Nephron (organoid): ENCODE measurements at regions not wholly inside any gene's neighbourhood (a gene's known extent, or its start where the extent isn't known, plus 50 kb on each side); places are given as distances from the start of the nearest gene placed in this dataset.

Experiments
- H3K27ac Mint-ChIP-seq, 3 experiments: 2 replicates each; pipeline ENCODE4 v1.8.0; 2020; ENCODE audit warnings: mixed read lengths in 3 of 3, mild to moderate bottlenecking in 2 of 3, moderate library complexity in 1 of 3
- H3K27me3 Mint-ChIP-seq: 2 replicates; pipeline ENCODE4 v1.8.0; 2021; ENCODE audit warnings: low read depth, mild to moderate bottlenecking, moderate library complexity, mixed read lengths
- H3K36me3 Mint-ChIP-seq: 2 replicates; pipeline ENCODE4 v1.8.0; 2020; ENCODE audit warnings: low read depth, mixed read lengths
- H3K4me1 Mint-ChIP-seq: 2 replicates; pipeline ENCODE4 v1.8.0; 2020; ENCODE audit warnings: mixed read lengths
- H3K4me3 Mint-ChIP-seq, 3 experiments: 2 replicates each; pipeline ENCODE4 v1.8.0; 2020; ENCODE audit warnings: mild to moderate bottlenecking in 3 of 3, mixed read lengths in 3 of 3, moderate library complexity in 2 of 3
- H3K9me3 Mint-ChIP-seq: 2 replicates; pipeline ENCODE4 v1.8.0; 2020; ENCODE audit warnings: mixed read lengths
- TF ChIP-seq, protein P1 (sequence below), 3 experiments: fragments of 200-600 bp; sonication (generic); IDR thresholded peaks; one replicate each; pipeline ENCODE4 v1.5.0; 2021; ENCODE audit warnings: antibody characterized with exemption in 3 of 3; ENCODE audit not compliant: unreplicated experiment in 3 of 3

DNA sequence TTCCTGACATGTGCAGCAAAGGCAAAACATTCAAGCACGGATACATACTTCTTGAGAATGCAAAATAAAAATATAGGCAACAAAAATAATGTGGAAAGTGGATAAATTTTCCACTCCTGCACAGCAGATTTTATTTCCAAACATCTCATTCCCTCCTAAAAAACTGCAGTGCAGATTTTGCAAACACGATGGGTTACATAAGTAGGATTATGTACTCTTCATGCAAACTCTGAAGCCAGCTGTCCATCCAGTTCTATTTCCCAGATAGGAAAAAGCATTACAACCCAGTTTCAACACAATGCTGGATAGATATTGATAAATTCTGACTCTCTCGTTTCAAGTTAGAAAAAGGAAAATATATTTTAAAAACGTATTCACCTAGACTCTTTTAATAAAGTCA lies 52.7 kb upstream of the CCNG1 start:
- Mint-ChIP-seq H3K4me3 (no peak overlapping the region), H3K4me1 (no peaks in the 10 kb centered on the region), H3K27ac (no peak overlapping the region), H3K36me3 (no peaks in the 10 kb centered on the region), H3K27me3 (no peaks in the 10 kb centered on the region), H3K9me3 (peaks cover 2% of the 10 kb centered on the region)
- TF ChIP-seq, protein P1, sequence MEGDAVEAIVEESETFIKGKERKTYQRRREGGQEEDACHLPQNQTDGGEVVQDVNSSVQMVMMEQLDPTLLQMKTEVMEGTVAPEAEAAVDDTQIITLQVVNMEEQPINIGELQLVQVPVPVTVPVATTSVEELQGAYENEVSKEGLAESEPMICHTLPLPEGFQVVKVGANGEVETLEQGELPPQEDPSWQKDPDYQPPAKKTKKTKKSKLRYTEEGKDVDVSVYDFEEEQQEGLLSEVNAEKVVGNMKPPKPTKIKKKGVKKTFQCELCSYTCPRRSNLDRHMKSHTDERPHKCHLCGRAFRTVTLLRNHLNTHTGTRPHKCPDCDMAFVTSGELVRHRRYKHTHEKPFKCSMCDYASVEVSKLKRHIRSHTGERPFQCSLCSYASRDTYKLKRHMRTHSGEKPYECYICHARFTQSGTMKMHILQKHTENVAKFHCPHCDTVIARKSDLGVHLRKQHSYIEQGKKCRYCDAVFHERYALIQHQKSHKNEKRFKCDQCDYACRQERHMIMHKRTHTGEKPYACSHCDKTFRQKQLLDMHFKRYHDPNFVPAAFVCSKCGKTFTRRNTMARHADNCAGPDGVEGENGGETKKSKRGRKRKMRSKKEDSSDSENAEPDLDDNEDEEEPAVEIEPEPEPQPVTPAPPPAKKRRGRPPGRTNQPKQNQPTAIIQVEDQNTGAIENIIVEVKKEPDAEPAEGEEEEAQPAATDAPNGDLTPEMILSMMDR (IDR thresholded peaks at IDR 0.05; ENCODE audit: unreplicated experiment in 3 of 3), result no peak

DNA sequence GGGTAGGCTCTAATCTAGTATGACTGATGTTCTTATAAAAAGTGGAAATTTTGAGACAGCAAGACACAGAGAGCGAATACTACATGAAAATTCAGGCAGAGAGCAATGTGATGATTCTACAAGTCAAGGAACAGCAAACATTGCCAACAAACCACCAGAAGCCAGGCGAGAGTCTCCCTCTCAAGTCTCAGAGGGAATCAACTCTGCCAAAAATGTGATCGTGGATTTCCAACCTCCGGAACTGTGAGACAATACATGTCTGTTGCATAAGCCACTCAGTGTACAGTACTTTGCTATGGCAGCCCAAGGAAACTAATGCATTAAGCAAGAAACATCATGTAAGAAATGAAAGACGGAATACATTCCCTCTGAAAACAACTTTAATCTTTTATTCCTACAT lies 52.1 kb upstream of the CCNG1 start:
- Mint-ChIP-seq H3K27me3 (no peaks in the 10 kb centered on the region), H3K9me3 (peaks cover under 1% of the 10 kb centered on the region), H3K36me3 (peaks cover under 1% of the 10 kb centered on the region), H3K4me3 (no peak overlapping the region), H3K27ac (peak overlapping the region in 1 of 3 experiments; percentile 19), H3K4me1 (no peaks in the 10 kb centered on the region)
- TF ChIP-seq, protein P1 (IDR thresholded peaks at IDR 0.05; ENCODE audit: unreplicated experiment in 3 of 3), result no peak

DNA sequence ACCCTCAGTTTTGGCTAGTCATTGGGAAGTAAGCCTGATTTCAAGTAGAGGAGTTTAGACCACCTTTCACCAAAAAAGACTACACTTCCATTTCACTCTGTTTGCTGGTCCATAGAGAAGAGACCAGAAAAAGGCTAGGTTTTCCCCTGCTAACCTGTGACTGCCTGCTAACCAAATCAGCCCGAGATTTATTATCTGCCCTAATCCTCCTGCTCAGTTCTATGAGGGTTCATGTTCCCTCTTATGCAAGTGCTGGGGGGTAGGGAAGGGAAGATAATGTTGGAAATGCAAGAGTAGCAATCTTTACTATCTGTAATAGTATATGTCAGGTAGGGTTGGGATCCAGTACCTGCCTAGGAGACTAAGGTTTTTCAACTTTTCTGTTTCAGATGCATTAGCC lies 51.6 kb upstream of the CCNG1 start:
- Mint-ChIP-seq H3K27ac (no peak overlapping the region), H3K9me3 (peaks cover 4% of the 10 kb centered on the region), H3K27me3 (no peaks in the 10 kb centered on the region), H3K4me3 (no peak overlapping the region), H3K4me1 (no peaks in the 10 kb centered on the region), H3K36me3 (peaks cover 4% of the 10 kb centered on the region)
- TF ChIP-seq, protein P1 (IDR thresholded peaks at IDR 0.05; ENCODE audit: unreplicated experiment in 3 of 3), result no peak

DNA sequence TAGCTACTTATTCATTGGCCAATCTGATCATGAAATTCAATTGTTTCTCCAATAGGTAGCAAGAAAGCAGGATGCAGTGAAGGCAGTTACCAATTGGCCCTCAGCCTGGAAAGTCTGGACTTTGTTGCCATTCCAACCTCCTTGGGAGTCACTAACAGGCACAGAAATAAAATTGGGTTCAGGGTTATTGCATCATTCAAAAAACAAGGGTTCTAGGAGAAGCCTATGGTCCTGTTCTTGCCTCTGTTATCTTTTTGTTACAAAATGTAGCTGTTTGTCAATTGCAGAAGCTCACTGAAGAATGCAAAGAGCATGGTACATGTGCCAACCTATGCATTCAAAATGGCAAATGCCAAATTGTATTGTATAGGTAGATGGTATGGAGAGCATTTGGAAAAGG lies 51.0 kb upstream of the CCNG1 start:
- Mint-ChIP-seq H3K27ac (no peak overlapping the region), H3K9me3 (peaks cover 4% of the 10 kb centered on the region), H3K36me3 (peaks cover 4% of the 10 kb centered on the region), H3K27me3 (no peaks in the 10 kb centered on the region), H3K4me3 (no peak overlapping the region), H3K4me1 (no peaks in the 10 kb centered on the region)
- TF ChIP-seq, protein P1 (IDR thresholded peaks at IDR 0.05; ENCODE audit: unreplicated experiment in 3 of 3), result no peak

DNA sequence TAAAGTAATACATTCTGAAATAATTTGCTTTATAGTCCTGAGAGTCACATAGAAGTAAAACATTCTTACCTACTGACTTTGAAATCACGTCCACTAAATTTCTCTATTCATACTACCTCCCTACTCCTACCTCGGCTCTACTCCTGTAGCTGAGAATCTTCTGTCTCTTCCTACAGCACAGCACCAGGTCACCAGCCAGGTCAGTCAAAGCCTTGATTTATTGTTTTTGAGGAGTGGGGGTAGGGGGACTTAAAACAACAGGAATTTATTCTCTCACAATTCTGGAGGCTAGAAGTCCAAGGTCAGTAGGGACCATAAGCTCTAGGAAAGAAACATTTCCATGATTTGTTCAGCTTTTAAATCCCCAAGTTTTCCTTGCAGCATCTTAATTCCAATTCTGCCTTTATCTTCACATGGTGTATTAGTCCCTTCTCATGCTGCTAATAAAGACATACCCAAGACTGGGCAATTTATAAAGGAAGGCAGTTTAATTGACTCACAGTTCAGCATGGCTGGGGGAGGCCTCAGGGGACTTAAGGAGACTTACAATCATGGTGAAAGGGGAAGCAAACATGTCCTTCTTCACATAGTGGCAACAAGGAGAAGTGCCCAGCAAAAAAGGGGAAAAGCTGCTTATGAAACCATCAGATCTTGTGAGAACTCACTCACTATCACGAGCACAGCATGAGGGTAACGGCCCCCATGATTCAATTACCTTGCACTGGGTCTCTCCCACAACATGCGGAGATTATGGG lies 49.6 kb upstream of the CCNG1 start:
- Mint-ChIP-seq H3K4me3 (no peak overlapping the region), H3K27ac (peak overlapping the region in 1 of 3 experiments; percentile 63), H3K9me3 (peaks cover 9% of the 10 kb centered on the region), H3K27me3 (no peaks in the 10 kb centered on the region), H3K4me1 (no peaks in the 10 kb centered on the region), H3K36me3 (peaks cover 8% of the 10 kb centered on the region)
- TF ChIP-seq, protein P1 (IDR thresholded peaks at IDR 0.05; ENCODE audit: unreplicated experiment in 3 of 3), result no peak
